Keratinocyte (primary cell): ENCODE measurements at regions not wholly inside any gene's neighbourhood (a gene's known extent, or its start where the extent isn't known, plus 50 kb on each side); places are given as distances from the start of the nearest gene placed in this dataset.
"Not testable (repeated sequence)": the region's sequence is repeated elsewhere in the genome, so short reads cannot be mapped to it uniquely, and the experiment has no call there.

Experiments
- EZH2 ChIP-seq: IDR thresholded peaks from one replicate; pipeline ENCODE4 v1.6.1; 2012; ENCODE audit warnings: inconsistent platforms, mild to moderate bottlenecking, low read length, moderate library complexity
- TF ChIP-seq, protein P1 (sequence below), 3 experiments: IDR thresholded peaks in 1 of 3; conservative IDR thresholded peaks in 1 of 3; optimal IDR thresholded peaks in 1 of 3; 2 replicates in 2 of 3; 3 replicates in 1 of 3; pipeline versions ENCODE3 to v1.5.1; 2011; ENCODE audit warnings: low read length in 3 of 3, mild to moderate bottlenecking in 3 of 3, moderate library complexity in 2 of 3, control low read depth in 1 of 3, inconsistent platforms in 1 of 3; ENCODE audit not compliant: insufficient read depth in 2 of 3; ENCODE audit errors: extremely low read depth in 1 of 3

DNA sequence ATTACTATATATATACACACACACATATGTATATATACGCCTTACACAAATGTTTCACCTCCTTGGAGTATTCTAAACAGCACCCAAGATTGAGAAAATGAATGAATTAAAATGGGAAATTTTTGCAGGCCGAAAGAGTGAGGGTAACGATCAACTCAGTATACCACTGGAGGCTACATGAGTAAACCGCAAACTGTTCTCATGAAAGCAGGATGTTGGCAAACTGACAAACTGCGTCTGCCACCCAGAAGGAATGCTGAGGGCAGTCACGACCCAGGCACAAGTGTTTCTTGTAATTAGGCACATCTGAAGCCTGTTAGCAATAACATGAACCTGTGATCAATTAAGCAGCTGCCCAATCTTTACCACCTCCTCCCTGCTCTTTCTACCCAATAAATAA is 666.5 kb downstream of the TDRD15 start:
- TF ChIP-seq, protein P1, sequence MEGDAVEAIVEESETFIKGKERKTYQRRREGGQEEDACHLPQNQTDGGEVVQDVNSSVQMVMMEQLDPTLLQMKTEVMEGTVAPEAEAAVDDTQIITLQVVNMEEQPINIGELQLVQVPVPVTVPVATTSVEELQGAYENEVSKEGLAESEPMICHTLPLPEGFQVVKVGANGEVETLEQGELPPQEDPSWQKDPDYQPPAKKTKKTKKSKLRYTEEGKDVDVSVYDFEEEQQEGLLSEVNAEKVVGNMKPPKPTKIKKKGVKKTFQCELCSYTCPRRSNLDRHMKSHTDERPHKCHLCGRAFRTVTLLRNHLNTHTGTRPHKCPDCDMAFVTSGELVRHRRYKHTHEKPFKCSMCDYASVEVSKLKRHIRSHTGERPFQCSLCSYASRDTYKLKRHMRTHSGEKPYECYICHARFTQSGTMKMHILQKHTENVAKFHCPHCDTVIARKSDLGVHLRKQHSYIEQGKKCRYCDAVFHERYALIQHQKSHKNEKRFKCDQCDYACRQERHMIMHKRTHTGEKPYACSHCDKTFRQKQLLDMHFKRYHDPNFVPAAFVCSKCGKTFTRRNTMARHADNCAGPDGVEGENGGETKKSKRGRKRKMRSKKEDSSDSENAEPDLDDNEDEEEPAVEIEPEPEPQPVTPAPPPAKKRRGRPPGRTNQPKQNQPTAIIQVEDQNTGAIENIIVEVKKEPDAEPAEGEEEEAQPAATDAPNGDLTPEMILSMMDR (optimal IDR thresholded peaks at IDR 0.05 in 1 of 3, IDR thresholded peaks at IDR 0.05 in 1 of 3, conservative IDR thresholded peaks at IDR 0.05 in 1 of 3; ENCODE audit: extremely low read depth in 1 of 3, insufficient read depth in 2 of 3, low read length in 3 of 3): not testable (repeated sequence)
- not testable (repeated sequence) for TF ChIP-seq EZH2
